HepG2 (cell line): ENCODE measurements at regions not wholly inside any gene's neighbourhood (a gene's known extent, or its start where the extent isn't known, plus 50 kb on each side); places are given as distances from the start of the nearest gene placed in this dataset.

Experiments
- ATAC-seq: fragments of 200-7000 bp; cut with Tn5 transposase; 3 replicates; pipeline ENCODE4 v1.9.1; 2020; ENCODE audit warnings: mild to moderate bottlenecking, moderate library complexity
- BruUV-seq: library from RNA; stranded (reverse); fragments of 400-500 nt; replicated peaks from 2 replicates; lab custom pipeline; 2021; lab: Mats Ljungman, UMichigan
- CTCF ChIA-PET: fragments of 300-600 bp; formaldehyde crosslinking; extraction: SDS; loops from one replicate; lab custom pipeline; 2021; ENCODE audit warnings: low total read pairs, inconsistent platforms, low intra/inter-chr PET ratio; lab: Yijun Ruan, JAX
- POLR2A ChIA-PET: fragments of 350-600 bp; sonication (Branson Sonifier 250); formaldehyde crosslinking; loops from one replicate; lab custom pipeline; 2020; ENCODE audit warnings: antibody characterized with exemption, inconsistent platforms; lab: Yijun Ruan, JAX
- DNase-seq: peaks from one replicate; pipeline ENCODE4 v3.0.0-alpha.2; 2015; ENCODE audit warnings: low spot score
- FAIRE-seq: peaks from 3 replicates; lab custom pipeline; 2011; peaks lifted over from hg19 to GRCh38; lab: Jason Lieb, UNC
- H2AFZ ChIP-seq: one replicate; pipeline ENCODE4 v1.6.1; 2011; ENCODE audit warnings: low read length, inconsistent platforms
- H3K27ac ChIP-seq: fragments of 300-600 bp; 3 replicates; pipeline ENCODE4 v1.8.0; 2011; ENCODE audit warnings: mixed run types, mild to moderate bottlenecking, mixed read lengths, low read length, inconsistent platforms; ENCODE audit not compliant: insufficient read depth; ENCODE audit errors: extremely low read length
- H3K27me3 ChIP-seq, 2 experiments: fragments of 200-600 bp in 1 of 2; 2 replicates in 1 of 2; 3 replicates in 1 of 2; pipeline versions ENCODE4 v1.6.0 to v1.8.0; 2011; ENCODE audit warnings: low read length in 2 of 2, mild to moderate bottlenecking in 2 of 2, moderate library complexity in 2 of 2, inconsistent platforms in 1 of 2; ENCODE audit not compliant: insufficient read depth in 2 of 2, control insufficient read depth in 1 of 2
- H3K36me3 ChIP-seq, 2 experiments: fragments of 200-600 bp in 1 of 2; replicated peaks in 1 of 2; 2 replicates in 1 of 2; 3 replicates in 1 of 2; pipeline versions ENCODE4 v1.5.1 to v1.8.0; 2011; ENCODE audit warnings: low read length in 2 of 2, inconsistent platforms in 1 of 2; ENCODE audit not compliant: insufficient read depth in 2 of 2, control insufficient read depth in 1 of 2
- H3K4me1 ChIP-seq: 2 replicates; pipeline ENCODE4 v1.5.1; 2012; ENCODE audit warnings: low read length, inconsistent platforms; ENCODE audit not compliant: insufficient read depth
- H3K4me2 ChIP-seq: 2 replicates; pipeline ENCODE4 v1.6.0; 2011; ENCODE audit warnings: low read depth, low read length, inconsistent platforms
- H3K4me3 ChIP-seq, 3 experiments: fragments of 200-600 bp in 1 of 3; sonication (generic), shearing (Covaris generic) in 1 of 3; replicated peaks in 1 of 3; 2 replicates each; pipeline ENCODE4 v1.5.1; 2011 to 2016; ENCODE audit warnings: low read length in 3 of 3, inconsistent platforms in 2 of 3, low read depth in 2 of 3, mild to moderate bottlenecking in 2 of 3, control low read depth in 1 of 3, mixed read lengths in 1 of 3; ENCODE audit not compliant: insufficient read depth in 1 of 3
- H3K79me2 ChIP-seq: one replicate; pipeline ENCODE4 v1.6.1; 2011; ENCODE audit warnings: low read length, inconsistent platforms; ENCODE audit not compliant: insufficient read depth
- H3K9ac ChIP-seq: 2 replicates; pipeline ENCODE4 v1.6.0; 2011; ENCODE audit warnings: mild to moderate bottlenecking, low read depth, low read length, inconsistent platforms; ENCODE audit not compliant: insufficient read depth
- H3K9me3 ChIP-seq: 2 replicates; pipeline ENCODE4 v1.5.1; 2012; ENCODE audit warnings: mild to moderate bottlenecking, low read length
- H4K20me1 ChIP-seq: 2 replicates; pipeline ENCODE4 v1.6.0; 2011; ENCODE audit warnings: inconsistent platforms, mild to moderate bottlenecking, low read length, moderate library complexity; ENCODE audit not compliant: insufficient read depth
- ADNP ChIP-seq: sonication (generic); formaldehyde crosslinking; IDR thresholded peaks from 2 replicates; pipeline ENCODE4 v1.4.0; 2020; ENCODE audit warnings: missing genetic modification reagents
- AGO1 ChIP-seq: fragments of 200-400 bp; formaldehyde crosslinking; IDR thresholded peaks from 2 replicates; pipeline ENCODE4 v1.6.1; 2017; ENCODE audit warnings: mild to moderate bottlenecking, low read depth, low read length, moderate library complexity; ENCODE audit not compliant: poor library complexity, severe bottlenecking
- CEBPG ChIP-seq: IDR thresholded peaks from 2 replicates; pipeline ENCODE4 v1.6.1; 2016
- EP300 ChIP-seq, 3 experiments: sonication (generic) in 1 of 3; formaldehyde crosslinking in 1 of 3; IDR thresholded peaks; 2 replicates each; pipeline versions ENCODE4 v1.5.1 to v1.6.1; 2011 to 2020; ENCODE audit warnings: low read depth in 2 of 3, low read length in 2 of 3, borderline replicate concordance in 1 of 3, improper control_type of control experiment in 1 of 3, mild to moderate bottlenecking in 1 of 3, missing genetic modification reagents in 1 of 3, moderate library complexity in 1 of 3
- HNRNPH1 ChIP-seq: fragments of 200-400 bp; formaldehyde crosslinking; optimal IDR thresholded peaks from 2 replicates; pipeline ENCODE3; 2017; ENCODE audit warnings: mild to moderate bottlenecking, low read depth, low read length
- JDP2 ChIP-seq: sonication (generic); formaldehyde crosslinking; IDR thresholded peaks from 2 replicates; pipeline ENCODE4 v1.8.1; 2022; ENCODE audit warnings: missing genetic modification reagents, borderline replicate concordance
- MED1 ChIP-seq: sonication (generic); formaldehyde crosslinking; IDR thresholded peaks from 2 replicates; pipeline ENCODE4 v1.4.0; 2020; ENCODE audit warnings: missing genetic modification reagents
- NCOR1 ChIP-seq: fragments of 200-600 bp; sonication (generic); IDR thresholded peaks from 2 replicates; pipeline ENCODE4 v1.7.0; 2017; ENCODE audit warnings: antibody characterized with exemption, low read length, borderline replicate concordance
- SRSF1 ChIP-seq: fragments of 200-400 bp; formaldehyde crosslinking; optimal IDR thresholded peaks from 2 replicates; pipeline ENCODE3; 2017; ENCODE audit warnings: mild to moderate bottlenecking, low read depth, low read length, moderate library complexity
- U2AF1 ChIP-seq: fragments of 200-400 bp; formaldehyde crosslinking; optimal IDR thresholded peaks from 2 replicates; pipeline ENCODE3; 2017; ENCODE audit warnings: mild to moderate bottlenecking, low read depth, low read length
- ZBTB7B ChIP-seq: sonication (generic); formaldehyde crosslinking; IDR thresholded peaks from 2 replicates; pipeline ENCODE4 v1.4.0; 2020; ENCODE audit warnings: missing genetic modification reagents
- ZFP90 ChIP-seq: sonication (generic); formaldehyde crosslinking; IDR thresholded peaks from 2 replicates; pipeline ENCODE4 v1.8.0; 2022; ENCODE audit warnings: missing genetic modification reagents, mild to moderate bottlenecking, inconsistent platforms, borderline replicate concordance
- ZMAT3 ChIP-seq: sonication (generic); formaldehyde crosslinking; conservative IDR thresholded peaks from 2 replicates; pipeline ENCODE4 v1.7.0; 2021; ENCODE audit warnings: missing genetic modification reagents
- ZNF543 ChIP-seq: sonication (generic); formaldehyde crosslinking; IDR thresholded peaks from 2 replicates; pipeline ENCODE4 v1.4.0; 2020; ENCODE audit warnings: mild to moderate bottlenecking, missing genetic modification reagents
- ZNF772 ChIP-seq: sonication (generic); formaldehyde crosslinking; IDR thresholded peaks from 2 replicates; pipeline ENCODE4 v1.5.0; 2020; ENCODE audit warnings: mild to moderate bottlenecking, missing genetic modification reagents
- whole genome bisulfite sequencing: methylation state at CpG from one replicate; pipeline ENCODE4 v1.1.6; 2017; ENCODE audit warnings: low lambda C conversion rate; 5-methylcytosine and 5-hydroxymethylcytosine counted together
- in situ Hi-C: cut with HindIII; loops from 2 replicates; pipeline ENCODE4 v1.10.0; 2017; ENCODE audit warnings: low pct_unique_long_range_greater_than_20kb; ENCODE audit not compliant: extremely low pct_ligation_motif_present
- intact Hi-C: fragments of 100-400 bp; cut with micrococcal nuclease; formaldehyde crosslinking; loops from one replicate; pipeline ENCODE4 v1.10.0; 2022; ENCODE audit not compliant: unreplicated experiment
- TF ChIP-seq, protein P1 (sequence below): sonication (generic); formaldehyde crosslinking; IDR thresholded peaks from 2 replicates; pipeline ENCODE4 v1.4.0; 2020; ENCODE audit warnings: low read depth, mild to moderate bottlenecking, missing genetic modification reagents
- TF ChIP-seq, protein P2 (sequence below): IDR thresholded peaks from 2 replicates; pipeline ENCODE4 v1.6.1; 2016; ENCODE audit warnings: low read depth

DNA sequence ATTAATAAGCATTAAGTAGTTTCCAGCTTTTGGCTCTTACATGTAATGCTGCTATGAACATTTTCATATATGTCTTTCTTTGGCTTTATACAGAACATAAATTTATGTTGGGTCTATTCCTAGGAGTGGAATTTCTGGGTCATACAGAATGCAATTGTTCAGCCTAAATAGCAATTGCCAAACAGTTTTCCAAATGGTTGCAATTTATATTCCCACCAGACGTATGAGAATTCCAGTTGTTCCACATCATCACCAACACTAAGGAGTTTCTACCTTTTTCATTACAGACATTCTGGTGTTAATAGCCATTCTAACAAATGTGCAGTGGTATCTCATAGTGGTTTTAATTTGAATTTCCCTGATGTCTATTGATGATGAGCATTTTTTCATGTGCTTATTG lies 160.1 kb upstream of the TMC3 start:
- in situ Hi-C loops: no loop called here

DNA sequence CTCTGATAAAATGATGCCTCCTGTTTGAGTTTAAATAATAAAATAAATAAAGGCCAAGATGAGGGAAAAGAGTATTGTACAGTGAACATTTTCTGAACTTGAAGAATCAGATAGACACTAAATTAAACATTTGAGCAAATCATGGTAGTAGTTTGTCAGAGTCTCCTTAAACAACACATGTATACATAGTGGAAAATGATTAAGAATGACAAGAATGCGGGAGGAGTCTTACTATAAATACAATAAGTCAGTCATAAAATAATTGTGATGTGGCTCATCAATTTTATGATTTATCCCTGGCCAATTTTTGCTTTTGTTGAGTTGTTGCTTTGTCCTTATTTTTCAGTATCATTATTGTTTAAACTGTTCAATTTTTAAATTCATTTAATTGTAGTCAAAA lies 158.0 kb upstream of the TMC3 start:
- H3K27me3 ChIP-seq: 0 out of 5 replicates have a peak, but pooled peaks cover 0 to 4% of the 10 kb centered on the region in 2 experiments
- no TSS peak for BruUV-seq
- no peak for FAIRE-seq
- ChIA-PET CTCF (no interaction called here), POLR2A (no interaction called here)
- no peaks in the 10 kb centered on the region for H3K4me1 ChIP-seq
- H3K36me3 ChIP-seq: no peaks in the 10 kb centered on the region
- H3K4me3 ChIP-seq: no peak overlapping the region
- DNase-seq: no peak
- in situ Hi-C loops: no loop called here
- no peak overlapping the region for H3K27ac ChIP-seq
- no peak overlapping the region for H2AFZ ChIP-seq
- H3K4me2 ChIP-seq: no peak overlapping the region
- no peak overlapping the region for H3K9ac ChIP-seq
- no peaks in the 10 kb centered on the region for H3K9me3 ChIP-seq
- no peak for ATAC-seq
- intact Hi-C loops: no loop called here
- 3% methylated on average over 1 of the region's 1 CpG for WGBS
- no peaks in the 10 kb centered on the region for H3K79me2 ChIP-seq
- H4K20me1 ChIP-seq: no peaks in the 10 kb centered on the region
- TF ChIP-seq ADNP (no peak), ZBTB7B (CRISPR knock-in tag) (no peak), EP300 (IDR thresholded peaks at IDR 0.05; ENCODE audit: low read depth in 2 of 2, low read length in 2 of 2) (no peak), EP300 (CRISPR knock-in tag; IDR thresholded peaks at IDR 0.05; ENCODE audit: borderline replicate concordance) (no peak), JDP2 (CRISPR knock-in tag) (no peak), ZNF543 (CRISPR knock-in tag) (no peak), ZFP90 (CRISPR knock-in tag) (no peak), NCOR1 (no peak), MED1 (CRISPR knock-in tag) (no peak), ZNF772 (CRISPR knock-in tag) (no peak)
- TF ChIP-seq, protein P1, sequence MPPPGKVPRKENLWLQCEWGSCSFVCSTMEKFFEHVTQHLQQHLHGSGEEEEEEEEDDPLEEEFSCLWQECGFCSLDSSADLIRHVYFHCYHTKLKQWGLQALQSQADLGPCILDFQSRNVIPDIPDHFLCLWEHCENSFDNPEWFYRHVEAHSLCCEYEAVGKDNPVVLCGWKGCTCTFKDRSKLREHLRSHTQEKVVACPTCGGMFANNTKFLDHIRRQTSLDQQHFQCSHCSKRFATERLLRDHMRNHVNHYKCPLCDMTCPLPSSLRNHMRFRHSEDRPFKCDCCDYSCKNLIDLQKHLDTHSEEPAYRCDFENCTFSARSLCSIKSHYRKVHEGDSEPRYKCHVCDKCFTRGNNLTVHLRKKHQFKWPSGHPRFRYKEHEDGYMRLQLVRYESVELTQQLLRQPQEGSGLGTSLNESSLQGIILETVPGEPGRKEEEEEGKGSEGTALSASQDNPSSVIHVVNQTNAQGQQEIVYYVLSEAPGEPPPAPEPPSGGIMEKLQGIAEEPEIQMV: no peak
- TF ChIP-seq, protein P2, sequence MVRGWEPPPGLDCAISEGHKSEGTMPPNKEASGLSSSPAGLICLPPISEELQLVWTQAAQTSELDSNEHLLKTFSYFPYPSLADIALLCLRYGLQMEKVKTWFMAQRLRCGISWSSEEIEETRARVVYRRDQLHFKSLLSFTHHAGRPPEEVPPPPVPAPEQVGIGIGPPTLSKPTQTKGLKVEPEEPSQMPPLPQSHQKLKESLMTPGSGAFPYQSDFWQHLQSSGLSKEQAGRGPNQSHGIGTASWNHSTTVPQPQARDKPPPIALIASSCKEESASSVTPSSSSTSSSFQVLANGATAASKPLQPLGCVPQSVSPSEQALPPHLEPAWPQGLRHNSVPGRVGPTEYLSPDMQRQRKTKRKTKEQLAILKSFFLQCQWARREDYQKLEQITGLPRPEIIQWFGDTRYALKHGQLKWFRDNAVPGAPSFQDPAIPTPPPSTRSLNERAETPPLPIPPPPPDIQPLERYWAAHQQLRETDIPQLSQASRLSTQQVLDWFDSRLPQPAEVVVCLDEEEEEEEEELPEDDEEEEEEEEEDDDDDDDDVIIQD: no peak

More for the DNA sequence above, 160.1 kb upstream of the TMC3 start:
- FAIRE-seq: no peak
- Histone ChIP-seq H3K27me3 (0 out of 5 replicates have a peak, but pooled peaks cover 0 to 4% of the 10 kb centered on the region in 2 experiments), H3K4me2 (no peak overlapping the region), H3K4me1 (no peaks in the 10 kb centered on the region), H3K9ac (no peak overlapping the region), H3K9me3 (no peaks in the 10 kb centered on the region), H3K36me3 (no peaks in the 10 kb centered on the region), H3K27ac (no peak overlapping the region), H2AFZ (no peak overlapping the region), H3K79me2 (no peaks in the 10 kb centered on the region), H4K20me1 (no peaks in the 10 kb centered on the region), H3K4me3 (no peak overlapping the region)
- no peak for ATAC-seq
- TF ChIP-seq CEBPG (CRISPR knock-in tag): no peak
- TF ChIP-seq HNRNPH1: no peak
- no peak for TF ChIP-seq SRSF1
- TF ChIP-seq AGO1: no peak
- TF ChIP-seq ZMAT3 (CRISPR knock-in tag): no peak
- no peak for TF ChIP-seq U2AF1
- DNase-seq: no peak
- POLR2A ChIA-PET: no interaction called here
- intact Hi-C loops: no loop called here
- CTCF ChIA-PET: no interaction called here
- BruUV-seq: no TSS peak
- WGBS: 43% methylated on average over 1 of the region's 1 CpG
